AG09309 (cell line): ENCODE measurements at regions not wholly inside any gene's neighbourhood (a gene's known extent, or its start where the extent isn't known, plus 50 kb on each side); places are given as distances from the start of the nearest gene placed in this dataset.
A peak's percentile ranks its signal among the peaks of the same experiment; 100 is the strongest.
"Not testable (repeated sequence)": the region's sequence is repeated elsewhere in the genome, so short reads cannot be mapped to it uniquely, and the experiment has no call there.

ENCODE experiments used
- DNase-seq: peaks from one replicate; pipeline ENCODE4 v3.0.0-alpha.2; 2010; ENCODE audit warnings: low read depth
- H3K4me3 ChIP-seq: 2 replicates; pipeline ENCODE4 v1.5.1; 2011; ENCODE audit warnings: mild to moderate bottlenecking, low read depth, low read length, moderate library complexity; ENCODE audit not compliant: control insufficient read depth
- TF ChIP-seq, protein P1 (sequence below): IDR thresholded peaks from 2 replicates; pipeline ENCODE4 v1.5.1; 2011; ENCODE audit warnings: mild to moderate bottlenecking, low read depth, low read length, inconsistent platforms; ENCODE audit not compliant: insufficient read depth, control insufficient read depth; ENCODE audit errors: missing control alignments

DNA sequence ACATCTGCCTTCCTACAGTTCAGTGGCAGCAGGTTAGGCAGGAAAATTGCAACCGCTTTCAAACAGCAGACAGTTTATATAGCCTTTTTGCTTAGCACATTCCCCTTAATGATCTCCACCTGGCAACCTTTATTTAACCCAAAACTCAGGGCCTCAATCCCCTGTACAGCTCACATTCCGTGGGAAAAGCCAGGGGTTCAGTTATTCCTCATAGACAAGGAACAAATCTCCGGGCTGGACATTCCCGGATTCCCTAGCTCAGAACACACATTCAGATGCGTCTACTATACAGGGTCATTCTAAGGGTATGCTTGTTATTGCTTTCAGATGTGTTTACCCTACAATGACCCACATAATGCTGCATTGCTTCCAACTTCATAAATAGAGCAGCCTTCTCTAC is 73.8 kb upstream of the DCN start:
- no peak overlapping the region for H3K4me3 ChIP-seq
- TF ChIP-seq, protein P1, sequence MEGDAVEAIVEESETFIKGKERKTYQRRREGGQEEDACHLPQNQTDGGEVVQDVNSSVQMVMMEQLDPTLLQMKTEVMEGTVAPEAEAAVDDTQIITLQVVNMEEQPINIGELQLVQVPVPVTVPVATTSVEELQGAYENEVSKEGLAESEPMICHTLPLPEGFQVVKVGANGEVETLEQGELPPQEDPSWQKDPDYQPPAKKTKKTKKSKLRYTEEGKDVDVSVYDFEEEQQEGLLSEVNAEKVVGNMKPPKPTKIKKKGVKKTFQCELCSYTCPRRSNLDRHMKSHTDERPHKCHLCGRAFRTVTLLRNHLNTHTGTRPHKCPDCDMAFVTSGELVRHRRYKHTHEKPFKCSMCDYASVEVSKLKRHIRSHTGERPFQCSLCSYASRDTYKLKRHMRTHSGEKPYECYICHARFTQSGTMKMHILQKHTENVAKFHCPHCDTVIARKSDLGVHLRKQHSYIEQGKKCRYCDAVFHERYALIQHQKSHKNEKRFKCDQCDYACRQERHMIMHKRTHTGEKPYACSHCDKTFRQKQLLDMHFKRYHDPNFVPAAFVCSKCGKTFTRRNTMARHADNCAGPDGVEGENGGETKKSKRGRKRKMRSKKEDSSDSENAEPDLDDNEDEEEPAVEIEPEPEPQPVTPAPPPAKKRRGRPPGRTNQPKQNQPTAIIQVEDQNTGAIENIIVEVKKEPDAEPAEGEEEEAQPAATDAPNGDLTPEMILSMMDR = no peak
- no peak for DNase-seq

DNA sequence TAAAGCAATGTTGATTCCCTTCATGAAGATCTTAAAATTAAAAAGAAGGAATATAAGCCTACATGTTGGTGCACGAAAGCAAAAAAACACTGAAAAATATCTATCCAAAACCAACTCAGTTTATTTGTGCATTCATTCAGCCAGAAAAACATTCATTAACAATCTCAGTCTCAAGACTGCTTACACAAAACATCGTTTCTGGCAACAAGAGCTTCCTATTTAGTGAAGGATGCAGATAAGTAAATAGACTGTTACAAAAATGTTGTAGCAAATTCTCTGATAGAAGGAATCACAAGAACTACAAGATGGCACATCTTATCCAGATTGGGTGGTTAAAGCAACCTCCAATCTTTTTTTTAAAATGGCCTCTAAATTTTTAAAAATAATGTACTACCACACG is 69.7 kb upstream of the DCN start:
- no peak overlapping the region for H3K4me3 ChIP-seq
- DNase-seq = no peak
- TF ChIP-seq, protein P1 = no peak

DNA sequence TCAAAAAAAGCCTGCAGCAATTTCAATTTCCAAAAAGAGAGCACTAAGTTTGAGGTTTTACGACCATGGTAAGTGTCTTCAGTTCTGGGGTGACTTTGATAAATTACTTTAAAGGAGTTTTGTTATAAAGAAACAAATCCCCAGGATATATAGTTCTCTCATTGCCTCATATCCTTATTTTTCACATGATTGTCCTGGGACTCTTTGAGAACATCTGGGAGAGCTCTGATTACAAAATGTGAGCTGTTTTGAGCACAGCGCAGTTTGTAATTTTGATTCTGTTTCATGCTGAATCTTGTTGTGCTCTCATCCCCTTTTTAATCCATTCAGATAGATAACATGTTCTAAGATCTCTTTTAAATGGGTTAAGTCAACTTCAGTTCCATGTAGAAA is 67.7 kb upstream of the DCN start:
- no peak overlapping the region for H3K4me3 ChIP-seq
- TF ChIP-seq, protein P1 = no peak
- peak; percentile 16 for DNase-seq

DNA sequence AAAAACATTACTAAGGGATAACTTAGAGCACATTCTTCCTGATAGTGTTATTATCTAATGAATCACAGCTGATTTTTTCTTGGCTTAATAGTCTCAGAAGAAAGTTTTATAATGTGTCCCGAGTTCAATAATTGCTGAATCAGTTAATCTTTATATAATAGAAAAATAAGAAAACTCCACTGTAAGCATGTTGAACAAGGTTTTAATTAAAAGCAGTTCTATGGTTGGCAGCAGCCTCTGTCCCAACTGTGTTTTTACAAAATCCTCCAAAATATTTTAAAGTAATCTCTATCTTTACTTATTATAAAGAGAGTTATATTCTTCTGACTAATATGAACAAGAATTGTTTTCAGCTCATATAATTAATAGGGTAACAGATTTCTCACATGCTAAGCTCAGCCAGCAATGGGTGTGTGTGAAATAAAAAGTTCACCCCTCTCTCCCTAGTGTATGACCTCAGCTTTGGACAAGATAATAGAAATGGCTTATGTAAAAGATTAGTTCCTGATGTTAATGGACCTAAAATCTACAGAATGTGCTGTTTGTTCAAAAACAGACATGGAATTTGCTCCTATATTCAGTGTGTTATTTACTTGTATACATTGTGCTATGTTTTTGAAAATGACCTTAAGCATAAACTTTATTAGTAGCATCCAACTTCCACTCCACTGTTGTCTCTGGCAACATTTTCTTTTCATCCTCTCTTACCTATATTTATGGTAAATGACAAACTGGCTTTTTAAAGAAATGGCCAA is 67.1 kb upstream of the DCN start:
- TF ChIP-seq, protein P1 = no peak
- DNase-seq = peak; percentile 35
- no peak overlapping the region for H3K4me3 ChIP-seq

DNA sequence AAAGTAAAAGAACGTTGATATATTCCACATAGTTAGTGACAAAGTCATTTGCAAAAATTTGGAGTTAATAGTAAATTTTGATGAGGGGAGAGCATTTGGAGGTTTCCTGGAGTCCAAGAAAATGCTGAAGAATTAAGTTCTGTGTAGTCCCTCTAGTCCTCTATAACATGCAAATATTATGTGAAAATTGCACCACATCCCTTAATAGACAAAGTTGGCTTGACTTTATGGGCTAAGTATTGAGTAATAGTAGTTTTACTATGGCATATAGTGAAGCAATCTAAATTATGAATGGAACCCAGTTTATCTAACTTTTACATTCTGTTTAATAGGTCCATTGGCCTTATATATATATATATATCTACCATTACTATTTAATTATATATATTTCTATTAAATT is 66.4 kb upstream of the DCN start:
- peak; percentile 53 for DNase-seq
- no peak overlapping the region for H3K4me3 ChIP-seq
- TF ChIP-seq, protein P1 = no peak

DNA sequence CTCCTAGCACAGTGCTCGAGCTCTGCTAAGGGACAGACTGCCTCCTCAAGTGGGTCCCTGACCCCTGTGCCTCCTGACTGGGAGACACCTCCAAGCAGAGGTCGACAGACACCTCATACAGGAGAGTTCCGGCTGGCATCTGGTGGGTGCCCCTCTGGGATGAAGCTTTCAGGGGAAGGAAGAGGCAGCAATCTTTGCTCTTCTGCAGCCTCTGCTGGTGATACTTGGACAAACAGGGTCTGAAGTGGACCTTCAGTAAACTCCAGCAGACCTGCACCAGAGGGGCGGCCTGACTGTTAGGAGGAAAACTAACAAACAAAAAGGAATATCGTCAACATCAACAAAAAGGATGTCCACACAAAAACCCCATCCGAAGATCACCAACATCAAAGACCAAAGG is 60.6 kb upstream of the DCN start:
- TF ChIP-seq, protein P1 = peak; percentile 80
- DNase-seq, H3K4me3 ChIP-seq: not testable (repeated sequence)

DNA sequence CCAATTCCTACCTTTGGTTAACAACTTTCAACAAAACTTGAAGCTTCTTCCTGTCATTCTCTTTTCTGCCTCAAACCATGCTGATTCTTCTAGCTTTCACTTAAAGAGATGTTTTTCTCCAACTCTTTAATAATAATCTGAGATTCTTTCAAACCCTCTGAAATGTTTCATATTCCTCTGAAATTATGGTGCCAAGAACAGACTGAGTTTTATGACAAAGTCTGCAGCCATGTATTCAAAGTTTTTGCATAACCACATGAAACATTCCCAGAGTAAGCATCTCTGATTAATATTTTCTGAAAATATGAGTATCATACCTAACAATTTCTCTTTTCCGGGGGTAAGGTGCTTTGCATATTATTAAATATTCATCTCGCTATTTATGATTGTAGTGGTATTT is 59.1 kb upstream of the DCN start:
- DNase-seq = no peak
- no peak overlapping the region for H3K4me3 ChIP-seq
- TF ChIP-seq, protein P1 = no peak
